Stomach (tissue), 4 donors: ENCODE measurements at regions not wholly inside any gene's neighbourhood (a gene's known extent, or its start where the extent isn't known, plus 50 kb on each side); places are given as distances from the start of the nearest gene placed in this dataset.

Source experiments
- EP300 ChIP-seq: sonication (generic); formaldehyde crosslinking; IDR thresholded peaks from one replicate; pipeline ENCODE4 v1.6.1; 2017; ENCODE audit warnings: antibody characterized with exemption
- POLR2A ChIP-seq, 4 donors: fragments of 450-650 bp; IDR thresholded peaks; one replicate each; pipeline ENCODE4 v1.6.1; 2016; ENCODE audit warnings: antibody characterized with exemption in 4 of 4, control low read depth in 2 of 4, mild to moderate bottlenecking in 1 of 4, moderate library complexity in 1 of 4
- POLR2AphosphoS5 ChIP-seq, 3 donors: sonication (generic); formaldehyde crosslinking; IDR thresholded peaks; one replicate each; pipeline ENCODE4 v1.6.1; 2016; ENCODE audit warnings: antibody characterized with exemption in 3 of 3
- TF ChIP-seq, protein P1 (sequence below), 7 experiments: fragments of 450-650 bp in 4 of 7; fragments of 200-600 bp in 3 of 7; sonication (generic) in 3 of 7; IDR thresholded peaks; one replicate each; pipeline ENCODE4 v1.5.1; 2016 to 2019; ENCODE audit warnings: antibody characterized with exemption in 7 of 7, control low read depth in 2 of 7, mild to moderate bottlenecking in 1 of 7

- TF ChIP-seq, protein P1, sequence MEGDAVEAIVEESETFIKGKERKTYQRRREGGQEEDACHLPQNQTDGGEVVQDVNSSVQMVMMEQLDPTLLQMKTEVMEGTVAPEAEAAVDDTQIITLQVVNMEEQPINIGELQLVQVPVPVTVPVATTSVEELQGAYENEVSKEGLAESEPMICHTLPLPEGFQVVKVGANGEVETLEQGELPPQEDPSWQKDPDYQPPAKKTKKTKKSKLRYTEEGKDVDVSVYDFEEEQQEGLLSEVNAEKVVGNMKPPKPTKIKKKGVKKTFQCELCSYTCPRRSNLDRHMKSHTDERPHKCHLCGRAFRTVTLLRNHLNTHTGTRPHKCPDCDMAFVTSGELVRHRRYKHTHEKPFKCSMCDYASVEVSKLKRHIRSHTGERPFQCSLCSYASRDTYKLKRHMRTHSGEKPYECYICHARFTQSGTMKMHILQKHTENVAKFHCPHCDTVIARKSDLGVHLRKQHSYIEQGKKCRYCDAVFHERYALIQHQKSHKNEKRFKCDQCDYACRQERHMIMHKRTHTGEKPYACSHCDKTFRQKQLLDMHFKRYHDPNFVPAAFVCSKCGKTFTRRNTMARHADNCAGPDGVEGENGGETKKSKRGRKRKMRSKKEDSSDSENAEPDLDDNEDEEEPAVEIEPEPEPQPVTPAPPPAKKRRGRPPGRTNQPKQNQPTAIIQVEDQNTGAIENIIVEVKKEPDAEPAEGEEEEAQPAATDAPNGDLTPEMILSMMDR (IDR thresholded peaks at IDR 0.05): no peak
- TF ChIP-seq POLR2A (IDR thresholded peaks at IDR 0.05) (no peak), EP300 (no peak), POLR2AphosphoS5 (IDR thresholded peaks at IDR 0.05) (no peak)
Measured at GRCh38 chr4:89493367-89493766, 185.8 kb upstream of the GPRIN3 start.
